ENCODE measurements at regions not wholly inside any gene's neighbourhood (a gene's known extent, or its start where the extent isn't known, plus 50 kb on each side); places are given as distances from the start of the nearest gene placed in this dataset.

DNA sequence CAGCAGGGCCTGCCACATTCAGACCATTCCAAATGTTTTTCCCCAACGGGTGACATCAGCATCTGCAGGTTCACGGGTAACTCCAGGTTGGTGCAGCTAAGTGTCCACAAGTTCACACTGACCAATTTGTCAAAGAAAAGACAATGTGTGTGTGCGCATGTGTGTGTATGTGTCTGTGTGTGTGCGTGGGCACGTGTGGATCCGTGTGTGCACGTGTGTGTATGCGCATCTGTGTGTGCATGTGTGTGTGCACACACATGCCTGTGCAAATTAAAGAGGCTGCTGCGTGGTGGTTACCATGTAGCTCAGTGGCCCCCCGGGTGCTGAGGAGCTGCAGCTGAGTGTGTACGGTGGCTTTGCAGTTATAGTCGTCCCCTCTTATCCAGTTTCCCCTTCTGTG lies 187.4 kb downstream of the TMEM18 start:
- Histone ChIP-seq H3K9me3 (ENCODE audit: insufficient read depth, low read length, severe bottlenecking) (no peaks in the 10 kb centered on the region), H3K79me2 (ENCODE audit: insufficient read depth, low read length) (no peaks in the 10 kb centered on the region), H3K36me3 (ENCODE audit: insufficient read depth, low read length) (no peaks in the 10 kb centered on the region), H3K27ac (ENCODE audit: low read length) (no peak overlapping the region), H3K4me3 (ENCODE audit: low read depth in 1 of 2, low read length in 2 of 2) (no peak overlapping the region), H2AFZ (ENCODE audit: low read depth, low read length) (no peak overlapping the region), H3K27me3 (ENCODE audit: insufficient read depth, low read length, poor library complexity) (peaks cover 6% of the 10 kb centered on the region), H4K20me1 (ENCODE audit: insufficient read depth, low read length) (no peaks in the 10 kb centered on the region), H3K4me1 (ENCODE audit: insufficient read depth, low read length) (no peaks in the 10 kb centered on the region), H3K9ac (ENCODE audit: low read depth, low read length) (no peak overlapping the region), H3K4me2 (ENCODE audit: insufficient read depth, low read length) (no peak overlapping the region)
- ATAC-seq (ENCODE audit: insufficient read depth, low read depth) (no peak), DNase-seq (no peak)
- no peak for TF ChIP-seq EZH2 (IDR thresholded peaks at IDR 0.05; ENCODE audit: borderline replicate concordance, low read depth, low read length, severe bottlenecking)
- TF ChIP-seq, protein P1, sequence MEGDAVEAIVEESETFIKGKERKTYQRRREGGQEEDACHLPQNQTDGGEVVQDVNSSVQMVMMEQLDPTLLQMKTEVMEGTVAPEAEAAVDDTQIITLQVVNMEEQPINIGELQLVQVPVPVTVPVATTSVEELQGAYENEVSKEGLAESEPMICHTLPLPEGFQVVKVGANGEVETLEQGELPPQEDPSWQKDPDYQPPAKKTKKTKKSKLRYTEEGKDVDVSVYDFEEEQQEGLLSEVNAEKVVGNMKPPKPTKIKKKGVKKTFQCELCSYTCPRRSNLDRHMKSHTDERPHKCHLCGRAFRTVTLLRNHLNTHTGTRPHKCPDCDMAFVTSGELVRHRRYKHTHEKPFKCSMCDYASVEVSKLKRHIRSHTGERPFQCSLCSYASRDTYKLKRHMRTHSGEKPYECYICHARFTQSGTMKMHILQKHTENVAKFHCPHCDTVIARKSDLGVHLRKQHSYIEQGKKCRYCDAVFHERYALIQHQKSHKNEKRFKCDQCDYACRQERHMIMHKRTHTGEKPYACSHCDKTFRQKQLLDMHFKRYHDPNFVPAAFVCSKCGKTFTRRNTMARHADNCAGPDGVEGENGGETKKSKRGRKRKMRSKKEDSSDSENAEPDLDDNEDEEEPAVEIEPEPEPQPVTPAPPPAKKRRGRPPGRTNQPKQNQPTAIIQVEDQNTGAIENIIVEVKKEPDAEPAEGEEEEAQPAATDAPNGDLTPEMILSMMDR (IDR thresholded peaks at IDR 0.05; ENCODE audit: borderline replicate concordance, extremely low read depth, low read length, poor library complexity, severe bottlenecking) = no peak

DNA sequence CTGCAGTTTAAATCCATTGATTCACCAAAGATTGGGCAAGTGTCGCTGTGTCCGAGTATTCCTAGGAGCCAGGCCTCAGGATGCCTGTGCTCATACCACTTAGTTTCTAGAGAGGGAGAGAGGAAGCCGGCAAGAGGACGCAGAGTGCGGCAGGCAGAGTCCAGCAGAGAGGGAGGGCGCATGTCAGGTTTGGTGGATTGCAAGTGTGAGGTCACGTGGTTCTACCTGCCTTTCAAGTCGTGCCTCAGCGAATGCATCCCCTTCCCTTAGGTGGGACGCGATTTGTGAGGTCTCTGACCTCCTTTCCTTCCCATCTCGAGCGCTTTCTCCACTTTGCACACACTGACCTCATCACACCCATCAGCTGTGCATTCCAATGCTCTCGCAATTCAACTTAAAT lies 188.1 kb downstream of the TMEM18 start:
- Histone ChIP-seq H3K4me3 (ENCODE audit: low read depth in 1 of 2, low read length in 2 of 2) (no peak overlapping the region), H3K79me2 (ENCODE audit: insufficient read depth, low read length) (no peaks in the 10 kb centered on the region), H3K4me2 (ENCODE audit: insufficient read depth, low read length) (no peak overlapping the region), H2AFZ (ENCODE audit: low read depth, low read length) (no peak overlapping the region), H3K27me3 (ENCODE audit: insufficient read depth, low read length, poor library complexity) (peaks cover 6% of the 10 kb centered on the region), H3K27ac (ENCODE audit: low read length) (no peak overlapping the region), H4K20me1 (ENCODE audit: insufficient read depth, low read length) (no peaks in the 10 kb centered on the region), H3K36me3 (ENCODE audit: insufficient read depth, low read length) (no peaks in the 10 kb centered on the region), H3K4me1 (ENCODE audit: insufficient read depth, low read length) (no peaks in the 10 kb centered on the region), H3K9me3 (ENCODE audit: insufficient read depth, low read length, severe bottlenecking) (no peaks in the 10 kb centered on the region), H3K9ac (ENCODE audit: low read depth, low read length) (no peak overlapping the region)
- TF ChIP-seq EZH2 (IDR thresholded peaks at IDR 0.05; ENCODE audit: borderline replicate concordance, low read depth, low read length, severe bottlenecking) = no peak
- TF ChIP-seq, protein P1 (IDR thresholded peaks at IDR 0.05; ENCODE audit: borderline replicate concordance, extremely low read depth, low read length, poor library complexity, severe bottlenecking) = no peak
- no peak for ATAC-seq (ENCODE audit: insufficient read depth, low read depth)
- DNase-seq = no peak

DNA sequence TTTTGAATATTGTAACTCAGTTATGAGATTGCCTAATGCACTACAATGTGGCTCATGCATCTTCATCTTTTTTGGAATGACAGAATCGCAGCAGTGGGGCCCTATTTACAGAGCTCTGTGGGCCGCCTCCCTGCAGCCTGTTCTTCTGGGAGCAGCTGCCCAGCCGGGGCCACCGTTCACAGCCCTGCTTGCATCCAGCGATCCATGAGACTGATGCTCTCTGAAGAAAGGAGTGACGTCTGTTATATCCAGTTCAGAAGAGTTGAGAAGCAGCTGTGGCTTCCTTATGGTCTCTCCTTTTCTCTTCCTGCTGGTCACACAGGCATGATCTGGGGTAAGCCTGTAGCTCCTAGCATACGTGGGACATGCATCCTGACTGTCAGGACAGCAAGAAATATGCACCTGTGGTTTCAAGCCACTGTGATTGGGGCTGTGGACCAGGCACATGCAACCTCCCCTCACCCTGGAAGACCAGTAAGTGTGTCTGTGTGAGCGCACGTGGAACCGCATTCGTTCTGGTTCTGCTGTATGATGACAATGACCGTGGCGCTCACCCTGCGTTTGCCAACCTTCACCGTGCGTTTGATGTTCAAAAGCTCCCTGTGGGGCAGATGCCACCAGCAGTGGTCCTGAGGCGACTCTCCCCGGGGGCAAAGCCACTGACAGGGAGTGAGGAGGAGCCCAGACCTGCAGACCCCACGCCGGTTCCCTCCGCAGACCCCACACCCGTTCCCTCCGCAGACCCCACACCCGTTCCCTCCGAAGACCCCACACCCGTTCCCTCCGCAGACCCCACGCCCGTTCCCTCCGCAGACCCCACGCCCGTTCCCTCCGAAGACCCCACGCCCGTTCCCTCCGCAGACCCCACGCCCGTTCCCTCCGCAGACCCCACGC lies 189.8 kb downstream of the TMEM18 start:
- Histone ChIP-seq H3K27ac (ENCODE audit: low read length) (no peak overlapping the region), H3K79me2 (ENCODE audit: insufficient read depth, low read length) (no peaks in the 10 kb centered on the region), H3K9ac (ENCODE audit: low read depth, low read length) (no peak overlapping the region), H2AFZ (ENCODE audit: low read depth, low read length) (no peak overlapping the region), H4K20me1 (ENCODE audit: insufficient read depth, low read length) (no peaks in the 10 kb centered on the region), H3K36me3 (ENCODE audit: insufficient read depth, low read length) (no peaks in the 10 kb centered on the region), H3K4me1 (ENCODE audit: insufficient read depth, low read length) (no peaks in the 10 kb centered on the region), H3K9me3 (ENCODE audit: insufficient read depth, low read length, severe bottlenecking) (no peaks in the 10 kb centered on the region), H3K4me3 (ENCODE audit: low read depth in 1 of 2, low read length in 2 of 2) (no peak overlapping the region), H3K4me2 (ENCODE audit: insufficient read depth, low read length) (no peak overlapping the region), H3K27me3 (ENCODE audit: insufficient read depth, low read length, poor library complexity) (peaks cover 3% of the 10 kb centered on the region)
- ATAC-seq (ENCODE audit: insufficient read depth, low read depth) (no peak), DNase-seq (no peak)
- TF ChIP-seq, protein P1 (IDR thresholded peaks at IDR 0.05; ENCODE audit: borderline replicate concordance, extremely low read depth, low read length, poor library complexity, severe bottlenecking) = no peak
- TF ChIP-seq EZH2 (IDR thresholded peaks at IDR 0.05; ENCODE audit: borderline replicate concordance, low read depth, low read length, severe bottlenecking) = no peak
